ENCODE measurements at regions not wholly inside any gene's neighbourhood (a gene's known extent, or its start where the extent isn't known, plus 50 kb on each side); places are given as distances from the start of the nearest gene placed in this dataset.
"Not testable (repeated sequence)": the region's sequence is repeated elsewhere in the genome, so short reads cannot be mapped to it uniquely, and the experiment has no call there.

- no peak for DNase-seq
Measured at GRCh38 chr14:61154641-61155040, 126.5 kb downstream of the TMEM30B start.

- DNase-seq, result no peak
Measured at GRCh38 chr14:61153914-61154545, 127.1 kb downstream of the TMEM30B start.

GRCh38 chr14:61153431-61153830, 127.7 kb downstream of the TMEM30B start:
- DNase-seq, result no peak

GRCh38 chr14:61152851-61153364, 128.2 kb downstream of the TMEM30B start:
- no peak for DNase-seq

GRCh38 chr14:61151251-61151650, 129.9 kb downstream of the TMEM30B start:
- no peak for DNase-seq

GRCh38 chr14:61150851-61151250, 130.3 kb downstream of the TMEM30B start:
- no peak for DNase-seq

GRCh38 chr14:61149896-61150295, 131.2 kb downstream of the TMEM30B start:
- no peak for DNase-seq

- no peak for DNase-seq
Measured at GRCh38 chr14:61148742-61149350, 132.3 kb downstream of the TMEM30B start.

GRCh38 chr14:61147831-61148549, 133.1 kb downstream of the TMEM30B start:
- DNase-seq, result no peak

- no peak for DNase-seq
Measured at GRCh38 chr14:61147381-61147821, 133.7 kb downstream of the TMEM30B start.

- no peak for DNase-seq
Measured at GRCh38 chr14:61146899-61147298, 134.2 kb downstream of the TMEM30B start.

GRCh38 chr14:61145903-61146481, 135.1 kb downstream of the TMEM30B start:
- peak; percentile 56 for DNase-seq

GRCh38 chr14:61145034-61145902, 135.9 kb downstream of the TMEM30B start:
- DNase-seq, result peak; percentile 56

- DNase-seq, result not testable (repeated sequence)
Measured at GRCh38 chr14:61144117-61145033, 136.8 kb downstream of the TMEM30B start.

GRCh38 chr14:61140872-61141271, 140.3 kb downstream of the TMEM30B start:
- no peak for DNase-seq

- no peak for DNase-seq
Measured at GRCh38 chr14:61140271-61140670, 140.9 kb downstream of the TMEM30B start.

- no peak for DNase-seq
Measured at GRCh38 chr14:61139006-61139599, 142.0 kb downstream of the TMEM30B start.

- DNase-seq, result no peak
Measured at GRCh38 chr14:61132894-61133293, 148.2 kb downstream of the TMEM30B start.

GRCh38 chr14:61132336-61132735, 148.8 kb downstream of the TMEM30B start:
- DNase-seq, result no peak

GRCh38 chr14:61130512-61131260, 149.6 kb downstream of the SLC38A6 start:
- DNase-seq, result no peak

Data from NCI-H345 (cell line).